HG03066 (cell line): ENCODE measurements at regions not wholly inside any gene's neighbourhood (a gene's known extent, or its start where the extent isn't known, plus 50 kb on each side); places are given as distances from the start of the nearest gene placed in this dataset.
A peak's percentile ranks its signal among the peaks of the same experiment; 100 is the strongest.
"Not testable (repeated sequence)": the region's sequence is repeated elsewhere in the genome, so short reads cannot be mapped to it uniquely, and the experiment has no call there.

Experiments
- ATAC-seq: cut with Tn5 transposase; IDR thresholded peaks from one replicate; pipeline ENCODE4 v1.9.1; 2021; ENCODE audit warnings: low read depth; ENCODE audit not compliant: unreplicated experiment

GRCh38 chr5:103907001-103907400 is 344.4 kb upstream of the NUDT12 start:
- ATAC-seq: no peak

- ATAC-seq: no peak
Measured at GRCh38 chr5:103904651-103905050, 342.1 kb upstream of the NUDT12 start.

- no peak for ATAC-seq
Measured at GRCh38 chr5:103902893-103903292, 340.3 kb upstream of the NUDT12 start.

GRCh38 chr5:103901885-103902284 is 339.3 kb upstream of the NUDT12 start:
- no peak for ATAC-seq

- no peak for ATAC-seq
Measured at GRCh38 chr5:103896593-103896992, 334.0 kb upstream of the NUDT12 start.

- no peak for ATAC-seq
Measured at GRCh38 chr5:103895738-103896137, 333.1 kb upstream of the NUDT12 start.

- no peak for ATAC-seq
Measured at GRCh38 chr5:103894882-103895281, 332.3 kb upstream of the NUDT12 start.

GRCh38 chr5:103891151-103891550 is 328.6 kb upstream of the NUDT12 start:
- no peak for ATAC-seq

GRCh38 chr5:103890313-103890712 is 327.7 kb upstream of the NUDT12 start:
- no peak for ATAC-seq

GRCh38 chr5:103889500-103890209 is 327.1 kb upstream of the NUDT12 start:
- peak; percentile 73 for ATAC-seq

GRCh38 chr5:103886826-103887225 is 324.2 kb upstream of the NUDT12 start:
- ATAC-seq: no peak

- no peak for ATAC-seq
Measured at GRCh38 chr5:103883143-103883542, 320.6 kb upstream of the NUDT12 start.

- ATAC-seq: no peak
Measured at GRCh38 chr5:103881560-103881959, 319.0 kb upstream of the NUDT12 start.

GRCh38 chr5:103867857-103868598 is 305.4 kb upstream of the NUDT12 start:
- ATAC-seq: no peak

GRCh38 chr5:103866169-103866568 is 303.6 kb upstream of the NUDT12 start:
- ATAC-seq: no peak

- ATAC-seq: no peak
Measured at GRCh38 chr5:103862398-103862797, 299.8 kb upstream of the NUDT12 start.

GRCh38 chr5:103860327-103860726 is 297.7 kb upstream of the NUDT12 start:
- ATAC-seq: no peak

- ATAC-seq: not testable (repeated sequence)
Measured at GRCh38 chr5:103858367-103858766, 295.8 kb upstream of the NUDT12 start.

- ATAC-seq: no peak
Measured at GRCh38 chr5:103851091-103851490, 288.5 kb upstream of the NUDT12 start.

- ATAC-seq: no peak
Measured at GRCh38 chr5:103849934-103850333, 287.3 kb upstream of the NUDT12 start.

- no peak for ATAC-seq
Measured at GRCh38 chr5:103847060-103847459, 284.5 kb upstream of the NUDT12 start.

- ATAC-seq: no peak
Measured at GRCh38 chr5:103842936-103843335, 280.3 kb upstream of the NUDT12 start.
